Uterus (tissue), 3 donors: ENCODE measurements at regions not wholly inside any gene's neighbourhood (a gene's known extent, or its start where the extent isn't known, plus 50 kb on each side); places are given as distances from the start of the nearest gene placed in this dataset.

Source experiments
- DNase-seq, 2 donors: peaks; one replicate each; pipeline ENCODE4 v3.0.0-alpha.2; 2019 to 2020
- H3K27ac ChIP-seq, 2 donors: fragments of 200-600 bp; sonication (generic); 1 replicate in 1 of 2; 2 replicates in 1 of 2; pipeline ENCODE4 v1.5.1; 2016 to 2018
- H3K27me3 ChIP-seq, 2 donors: fragments of 200-600 bp; sonication (generic); one replicate each; pipeline ENCODE4 v1.5.1; 2018 to 2019; ENCODE audit warnings: control low read depth in 1 of 2
- H3K36me3 ChIP-seq, 2 donors: fragments of 200-600 bp; sonication (generic); one replicate each; pipeline ENCODE4 v1.5.1; 2019; ENCODE audit warnings: control low read depth in 1 of 2
- H3K4me1 ChIP-seq, 2 donors: fragments of 200-600 bp; sonication (generic); one replicate each; pipeline ENCODE4 v1.5.1; 2018 to 2019; ENCODE audit warnings: control low read depth in 1 of 2
- H3K4me3 ChIP-seq, 2 donors: fragments of 200-600 bp; sonication (generic); 1 replicate in 1 of 2; 2 replicates in 1 of 2; pipeline ENCODE4 v1.5.1; 2018 to 2019; ENCODE audit warnings: mild to moderate bottlenecking in 1 of 2
- H3K9me3 ChIP-seq, 2 donors: fragments of 200-600 bp; sonication (generic); one replicate each; pipeline ENCODE4 v1.5.1; 2019; ENCODE audit warnings: control low read depth in 1 of 2
- CTCF ChIP-seq, 4 experiments: fragments of 200-600 bp in 2 of 4; fragments of 450-650 bp in 2 of 4; sonication (generic) in 2 of 4; IDR thresholded peaks; one replicate each; pipeline ENCODE4 v1.5.1; 2016 to 2019; ENCODE audit warnings: antibody characterized with exemption in 4 of 4, mild to moderate bottlenecking in 2 of 4, moderate library complexity in 1 of 4
- POLR2A ChIP-seq, 2 donors: fragments of 450-650 bp; IDR thresholded peaks; one replicate each; pipeline ENCODE4 v1.6.1; 2016; ENCODE audit warnings: antibody characterized with exemption in 2 of 2, mild to moderate bottlenecking in 1 of 2, moderate library complexity in 1 of 2
- intact Hi-C: fragments of 100-400 bp; cut with DNase I; formaldehyde crosslinking; loops from one replicate; pipeline ENCODE4 v1.15.1; 2023; ENCODE audit warnings: low total_unique reads
- donor health status: DM: yes; HTN: yes; CAD: no.

DNA sequence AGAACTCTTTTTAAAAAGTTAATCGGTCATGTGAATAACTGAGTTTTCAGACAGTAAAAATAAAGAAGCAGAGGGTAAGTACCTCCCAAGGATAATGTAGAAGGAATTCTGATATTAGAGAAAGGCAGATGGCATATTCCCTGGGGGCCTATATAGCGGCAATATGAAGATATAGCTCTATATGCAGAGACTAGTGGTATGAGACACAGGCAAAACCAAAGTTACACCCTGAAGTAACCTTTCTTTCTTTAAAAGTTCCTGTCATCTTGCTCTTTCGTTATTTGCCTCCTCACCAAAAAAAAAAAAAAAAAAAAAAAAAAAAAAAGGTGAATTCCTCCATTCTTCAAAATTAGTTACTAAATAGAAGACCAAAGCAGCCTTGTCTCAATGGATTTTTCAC, 76.2 kb upstream of the ARHGAP32 start:
- Histone ChIP-seq H3K27me3 (no peaks in the 10 kb centered on the region), H3K4me1 (no peaks in the 10 kb centered on the region), H3K4me3 (no peak overlapping the region), H3K9me3 (no peaks in the 10 kb centered on the region), H3K36me3 (no peaks in the 10 kb centered on the region), H3K27ac (no peak overlapping the region)
- TF ChIP-seq POLR2A (IDR thresholded peaks at IDR 0.05) = no peak
- no peak for TF ChIP-seq CTCF (IDR thresholded peaks at IDR 0.05)
- intact Hi-C loops = no loop called here
- no peak for DNase-seq

DNA sequence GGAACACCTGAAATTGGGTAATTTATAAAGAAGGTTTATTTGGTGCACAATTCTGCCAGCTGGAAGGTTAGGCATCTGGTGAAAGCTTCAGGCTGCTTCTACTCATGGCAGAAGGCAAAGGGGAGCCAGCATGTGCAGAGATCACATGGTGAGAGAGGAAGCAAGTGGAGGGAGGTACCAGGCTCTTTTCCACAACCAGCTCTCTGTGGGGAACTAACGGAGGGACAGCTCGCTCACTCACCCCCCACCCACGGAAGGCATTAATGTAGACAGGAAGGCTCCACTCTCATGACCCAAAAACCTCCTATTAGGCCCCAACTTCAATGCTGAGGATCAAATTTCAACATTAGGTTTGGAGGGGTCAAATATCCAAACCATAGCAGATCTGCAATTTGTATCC, 75.6 kb upstream of the ARHGAP32 start:
- Histone ChIP-seq H3K4me1 (no peaks in the 10 kb centered on the region), H3K4me3 (no peak overlapping the region), H3K27ac (no peak overlapping the region), H3K9me3 (no peaks in the 10 kb centered on the region), H3K27me3 (no peaks in the 10 kb centered on the region), H3K36me3 (no peaks in the 10 kb centered on the region)
- intact Hi-C loops = no loop called here
- TF ChIP-seq POLR2A (IDR thresholded peaks at IDR 0.05) = no peak
- TF ChIP-seq CTCF (IDR thresholded peaks at IDR 0.05) = no peak
- DNase-seq = no peak

- Histone ChIP-seq H3K4me1 (peaks cover 0 to 4% of the 10 kb centered on the region in 2 donors), H3K9me3 (no peaks in the 10 kb centered on the region), H3K36me3 (no peaks in the 10 kb centered on the region), H3K4me3 (no peak overlapping the region), H3K27ac (no peak overlapping the region), H3K27me3 (no peaks in the 10 kb centered on the region)
- no peak for TF ChIP-seq CTCF (IDR thresholded peaks at IDR 0.05)
- TF ChIP-seq POLR2A (IDR thresholded peaks at IDR 0.05) = no peak
- intact Hi-C loops = no loop called here
- no peak for DNase-seq
These were observed 74.4 kb upstream of the ARHGAP32 start for GRCh38 chr11:129266536-129266935.

DNA sequence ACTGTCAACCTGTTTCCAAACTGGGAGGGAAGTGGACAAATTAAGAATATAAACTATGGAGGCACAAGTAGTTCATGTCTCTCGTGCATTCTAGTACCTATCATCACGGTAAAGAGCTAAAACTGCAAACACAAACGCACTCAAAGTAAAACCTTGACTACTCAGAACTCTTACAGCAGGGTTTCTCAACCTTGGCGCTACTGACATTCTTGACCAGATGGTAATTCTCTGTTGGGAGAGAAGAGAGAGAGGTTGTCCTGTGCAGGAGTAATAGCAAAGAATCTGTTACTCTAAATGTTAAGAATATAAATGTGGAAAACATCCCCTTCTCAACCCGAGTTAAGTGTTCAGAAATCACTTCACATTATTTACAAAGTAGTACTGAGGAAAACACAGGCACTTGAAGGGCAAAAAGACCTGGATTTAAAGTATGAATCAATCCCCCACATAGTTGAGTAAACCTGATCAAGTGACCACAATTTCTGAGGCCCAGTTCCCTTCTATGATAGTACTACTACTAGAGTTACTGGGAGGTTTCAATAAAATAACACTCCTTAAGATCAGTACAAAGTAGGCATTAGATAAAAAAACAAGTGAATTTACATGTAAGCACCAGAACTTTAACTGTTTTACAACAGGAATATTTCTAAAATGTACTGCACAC, 73.1 kb upstream of the ARHGAP32 start:
- H3K4me3 ChIP-seq = no peak overlapping the region
- no peak for DNase-seq

DNA sequence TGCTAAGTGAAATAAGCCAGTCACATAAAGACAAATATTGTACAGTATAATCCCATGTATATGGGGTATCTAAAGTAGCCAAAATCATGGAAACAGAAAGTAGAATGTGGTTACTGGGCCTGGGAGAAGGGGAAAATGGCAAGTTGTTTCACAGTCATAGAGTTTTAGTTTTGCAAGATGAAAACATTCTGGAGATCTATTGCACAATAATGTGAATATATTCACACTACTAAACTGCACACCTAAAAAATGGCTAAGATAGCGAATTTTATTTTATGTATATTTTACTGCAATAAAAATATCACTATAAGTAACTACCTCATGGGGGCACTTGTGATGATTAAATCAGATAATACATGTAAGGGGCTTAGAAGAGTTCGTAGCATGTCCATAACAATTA, 72.0 kb upstream of the ARHGAP32 start:
- DNase-seq = no peak
- TF ChIP-seq POLR2A (IDR thresholded peaks at IDR 0.05) = no peak
- TF ChIP-seq CTCF (IDR thresholded peaks at IDR 0.05) = no peak
- H3K27me3 ChIP-seq = no peaks in the 10 kb centered on the region
- intact Hi-C loops = no loop called here
- peaks cover 0 to 4% of the 10 kb centered on the region in 2 donors for H3K4me1 ChIP-seq
- H3K9me3 ChIP-seq = no peaks in the 10 kb centered on the region
- no peaks in the 10 kb centered on the region for H3K36me3 ChIP-seq
- H3K4me3 ChIP-seq = no peak overlapping the region
- H3K27ac ChIP-seq = no peak overlapping the region

More for the DNA sequence above, 73.1 kb upstream of the ARHGAP32 start:
- no peaks in the 10 kb centered on the region for H3K9me3 ChIP-seq
- TF ChIP-seq POLR2A (IDR thresholded peaks at IDR 0.05) (no peak), CTCF (IDR thresholded peaks at IDR 0.05) (no peak)
- H3K4me1 ChIP-seq = peaks cover 0 to 4% of the 10 kb centered on the region in 2 donors
- no peaks in the 10 kb centered on the region for H3K27me3 ChIP-seq
- intact Hi-C loops = no loop called here
- no peaks in the 10 kb centered on the region for H3K36me3 ChIP-seq
- H3K27ac ChIP-seq = no peak overlapping the region
